22Rv1 (cell line): ENCODE measurements at regions not wholly inside any gene's neighbourhood (a gene's known extent, or its start where the extent isn't known, plus 50 kb on each side); places are given as distances from the start of the nearest gene placed in this dataset.

Experiments
- CTCF ChIP-seq: fragments of 450-650 bp; IDR thresholded peaks from 2 replicates; pipeline ENCODE4 v1.5.1; 2017; ENCODE audit warnings: mild to moderate bottlenecking
- ZFX ChIP-seq: fragments of 450-650 bp; IDR thresholded peaks from 2 replicates; pipeline ENCODE4 v1.6.1; 2017; ENCODE audit warnings: antibody characterized with exemption, borderline replicate concordance

- TF ChIP-seq CTCF, result no peak
- no peak for TF ChIP-seq ZFX
These were observed 341.4 kb downstream of the KLF12 start for GRCh38 chr13:73792796-73793195.
